RWPE2 (cell line): ENCODE measurements at regions not wholly inside any gene's neighbourhood (a gene's known extent, or its start where the extent isn't known, plus 50 kb on each side); places are given as distances from the start of the nearest gene placed in this dataset.

Experiments
- ATAC-seq: fragments of 200-7000 bp; cut with Tn5 transposase; 3 replicates; pipeline ENCODE4 v1.9.1; 2021; ENCODE audit warnings: low read depth
- DNase-seq: peaks from one replicate; pipeline ENCODE4 v3.0.0-alpha.2; 2020; ENCODE audit warnings: low spot score
- H3K27ac ChIP-seq: fragments of 450-650 bp; 2 replicates; pipeline ENCODE4 v1.5.1; 2017; ENCODE audit warnings: mild to moderate bottlenecking; ENCODE audit not compliant: poor library complexity, severe bottlenecking
- H3K27me3 ChIP-seq: fragments of 250-450 bp; sonication (Bioruptor Pico); 2 replicates; pipeline ENCODE4 v1.5.1; 2021; ENCODE audit warnings: mild to moderate bottlenecking, moderate library complexity; ENCODE audit not compliant: insufficient read depth, poor library complexity, severe bottlenecking
- H3K36me3 ChIP-seq: fragments of 250-450 bp; sonication (Bioruptor Pico); 2 replicates; pipeline ENCODE4 v1.5.1; 2020; ENCODE audit warnings: low read depth, mild to moderate bottlenecking, moderate library complexity
- H3K4me1 ChIP-seq: fragments of 250-450 bp; sonication (Bioruptor Pico); 2 replicates; pipeline ENCODE4 v1.5.1; 2021; ENCODE audit warnings: mild to moderate bottlenecking, moderate library complexity; ENCODE audit not compliant: insufficient read depth, poor library complexity, severe bottlenecking
- H3K4me3 ChIP-seq: fragments of 250-450 bp; sonication (Bioruptor Pico); 2 replicates; pipeline ENCODE4 v1.5.1; 2021; ENCODE audit warnings: mild to moderate bottlenecking, moderate library complexity; ENCODE audit not compliant: severe bottlenecking
- H3K9me3 ChIP-seq: fragments of 250-450 bp; sonication (Bioruptor Pico); 2 replicates; pipeline ENCODE4 v1.5.1; 2021; ENCODE audit warnings: mild to moderate bottlenecking, moderate library complexity; ENCODE audit not compliant: severe bottlenecking
- CTCF ChIP-seq: fragments of 450-650 bp; IDR thresholded peaks from one replicate; pipeline ENCODE4 v1.5.1; 2017; ENCODE audit warnings: mild to moderate bottlenecking, moderate library complexity; ENCODE audit not compliant: poor library complexity, severe bottlenecking

GRCh38 chr2:111686994-111687393 lies 197.0 kb downstream of the ANAPC1 start:
- no peaks in the 10 kb centered on the region for H3K9me3 ChIP-seq
- no peaks in the 10 kb centered on the region for H3K36me3 ChIP-seq
- no peak for TF ChIP-seq CTCF
- DNase-seq (no peak), ATAC-seq (no peak)
- H3K4me3 ChIP-seq, result no peak overlapping the region
- H3K27me3 ChIP-seq, result no peaks in the 10 kb centered on the region
- no peaks in the 10 kb centered on the region for H3K4me1 ChIP-seq
- no peak overlapping the region for H3K27ac ChIP-seq

GRCh38 chr2:111687911-111688310 lies 196.1 kb downstream of the ANAPC1 start:
- H3K4me3 ChIP-seq, result no peak overlapping the region
- ATAC-seq (no peak), DNase-seq (no peak)
- H3K9me3 ChIP-seq, result no peaks in the 10 kb centered on the region
- no peaks in the 10 kb centered on the region for H3K4me1 ChIP-seq
- TF ChIP-seq CTCF, result no peak
- H3K36me3 ChIP-seq, result no peaks in the 10 kb centered on the region
- no peak overlapping the region for H3K27ac ChIP-seq
- H3K27me3 ChIP-seq, result no peaks in the 10 kb centered on the region

GRCh38 chr2:111688482-111688881 lies 195.5 kb downstream of the ANAPC1 start:
- H3K4me1 ChIP-seq, result no peaks in the 10 kb centered on the region
- no peak overlapping the region for H3K27ac ChIP-seq
- no peak for TF ChIP-seq CTCF
- DNase-seq (no peak), ATAC-seq (no peak)
- no peaks in the 10 kb centered on the region for H3K27me3 ChIP-seq
- no peaks in the 10 kb centered on the region for H3K9me3 ChIP-seq
- no peaks in the 10 kb centered on the region for H3K36me3 ChIP-seq
- no peak overlapping the region for H3K4me3 ChIP-seq

GRCh38 chr2:111689174-111689573 lies 194.8 kb downstream of the ANAPC1 start:
- Histone ChIP-seq H3K36me3 (no peaks in the 10 kb centered on the region), H3K27me3 (no peaks in the 10 kb centered on the region), H3K4me1 (no peaks in the 10 kb centered on the region), H3K9me3 (no peaks in the 10 kb centered on the region), H3K4me3 (no peak overlapping the region), H3K27ac (no peak overlapping the region)
- ATAC-seq (no peak), DNase-seq (no peak)
- no peak for TF ChIP-seq CTCF

GRCh38 chr2:111689941-111690340 lies 194.1 kb downstream of the ANAPC1 start:
- no peak for DNase-seq
- Histone ChIP-seq H3K27ac (no peak overlapping the region), H3K27me3 (no peaks in the 10 kb centered on the region), H3K9me3 (no peaks in the 10 kb centered on the region), H3K36me3 (no peaks in the 10 kb centered on the region), H3K4me1 (no peaks in the 10 kb centered on the region), H3K4me3 (no peak overlapping the region)
- no peak for ATAC-seq
- TF ChIP-seq CTCF, result no peak
